Heart left ventricle (tissue), 16 donors: ENCODE measurements at regions not wholly inside any gene's neighbourhood (a gene's known extent, or its start where the extent isn't known, plus 50 kb on each side); places are given as distances from the start of the nearest gene placed in this dataset.

Source experiments
- ATAC-seq, 4 donors: fragments of 200-7000 bp; cut with Tn5 transposase; one replicate each; pipeline ENCODE4 v1.9.1; 2020 to 2022; ENCODE audit warnings: moderate library complexity in 4 of 4, mild to moderate bottlenecking in 3 of 4, moderate number of reproducible peaks in 1 of 4
- DNase-seq, 5 donors: peaks; one replicate each; pipeline ENCODE4 v3.0.0-alpha.2; 2020
- H3K27ac ChIP-seq, 12 donors: fragments of 200-600 bp; sonication (generic) in 4 of 12; one replicate each; pipeline versions ENCODE4 v1.5.0 to v1.8.0; 2016 to 2022; ENCODE audit warnings: mild to moderate bottlenecking in 2 of 12
- H3K27me3 ChIP-seq, 9 donors: fragments of 200-600 bp; sonication (generic) in 2 of 9; one replicate each; pipeline versions ENCODE4 v1.5.1 to v1.8.0; 2016 to 2022; ENCODE audit warnings: mild to moderate bottlenecking in 3 of 9
- H3K36me3 ChIP-seq, 9 donors: fragments of 200-600 bp; sonication (generic) in 2 of 9; one replicate each; pipeline versions ENCODE4 v1.5.0 to v1.8.0; 2018 to 2022; ENCODE audit warnings: mild to moderate bottlenecking in 2 of 9
- H3K4me1 ChIP-seq, 12 donors: fragments of 200-600 bp; sonication (generic) in 4 of 12; one replicate each; pipeline versions ENCODE4 v1.5.0 to v1.8.0; 2016 to 2022; ENCODE audit warnings: mild to moderate bottlenecking in 3 of 12
- H3K4me3 ChIP-seq, 12 donors: fragments of 200-600 bp; sonication (generic) in 4 of 12; one replicate each; pipeline versions ENCODE4 v1.5.0 to v1.8.0; 2017 to 2022; ENCODE audit warnings: mild to moderate bottlenecking in 9 of 12, moderate library complexity in 4 of 12
- H3K9me3 ChIP-seq, 12 donors: fragments of 200-600 bp; sonication (generic) in 4 of 12; one replicate each; pipeline versions ENCODE4 v1.5.0 to v1.8.0; 2016 to 2022; ENCODE audit warnings: mild to moderate bottlenecking in 1 of 12
- CTCF ChIP-seq, 12 donors: fragments of 200-600 bp; sonication (generic) in 4 of 12; IDR thresholded peaks; one replicate each; pipeline versions ENCODE4 v1.5.0 to v1.8.0; 2018 to 2022; ENCODE audit warnings: antibody characterized with exemption in 12 of 12, mild to moderate bottlenecking in 5 of 12
- POLR2A ChIP-seq, 2 donors: fragments of 450-650 bp; IDR thresholded peaks; one replicate each; pipeline ENCODE4 v1.6.1; 2017; ENCODE audit warnings: antibody characterized with exemption in 2 of 2, mild to moderate bottlenecking in 2 of 2, moderate library complexity in 2 of 2
- WGBS, 4 donors: extraction: QIAGEN DNeasy Blood & Tissue Kit in 2 of 4; methylation state at CpG; one replicate each; pipeline versions ENCODE4 v1.1.5 to v1.1.7; 2013 to 2018; 5-methylcytosine and 5-hydroxymethylcytosine counted together
- intact Hi-C, 10 donors: fragments of 100-400 bp; cut with DNase I; formaldehyde crosslinking; loops; one replicate each; pipeline versions ENCODE4 v1.11.1 to v1.14.2; 2022
- donor health status: ischemic (EF 13 %, LVEDD 7.1; RV severe dilation, severe dysfunction).
- donor health status: healthy with polysubstance abuse.
- donor health status: DM: no; HTN: yes; CAD: no.
- donor health status: DM: no; HTN: no; CAD: no.
- donor health status: ischemic (EF 25% LVEDD 6.9; RV normal size, moderate dysfunction).
- donor health status: ischemic (EF 25% LVEDD 5.7; RV mildly dilated, moderate dysfunction).
- donor health status: healthy.
- donor health status: DM: yes; HTN: yes; CAD: no.
- donor health status: ischemic (EF 35%, LVEDD 5.7; RV mildly dilated, moderate dysfunction).
- donor health status: nonischemic (EF 11% LVEDD 7.7; RV severe dilation, severe dysfunction).
- donor health status: DM: yes; HTN: yes; CAD: no.
- donor health status: PGD.
- donor health status: ischemic (EF 29% LVEDD 5.4; RV normal size, mild dysfunction).
- donor health status: nonischemic (EF 23%, LVEDD 6.1; RV moderate dilation, normal function).

GRCh38 chr11:91822805-91823204 lies 401.8 kb upstream of the FAT3 start:
- no peaks in the 10 kb centered on the region for H3K36me3 ChIP-seq
- H3K9me3 ChIP-seq: no peaks in the 10 kb centered on the region
- H3K4me3 ChIP-seq: no peak overlapping the region
- H3K27me3 ChIP-seq: no peaks in the 10 kb centered on the region
- ATAC-seq (no peak), DNase-seq (no peak)
- no peaks in the 10 kb centered on the region for H3K4me1 ChIP-seq
- 92 to 94% (median 93%) methylated on average over 8 of the region's 8 CpGs for WGBS, 4 donors
- no peak overlapping the region for H3K27ac ChIP-seq
- TF ChIP-seq CTCF (IDR thresholded peaks at IDR 0.05) (no peak), POLR2A (IDR thresholded peaks at IDR 0.05) (no peak)
- intact Hi-C loops: loop anchor here in 1 of 10 donors (10.0 kb wide), 1 partner anchor 78 kb away; no protein-coding TSS in a partner anchor

- H3K9me3 ChIP-seq: no peaks in the 10 kb centered on the region
- no peak overlapping the region for H3K27ac ChIP-seq
- no peaks in the 10 kb centered on the region for H3K4me1 ChIP-seq
- ATAC-seq (no peak), DNase-seq (no peak)
- H3K27me3 ChIP-seq: no peaks in the 10 kb centered on the region
- no peaks in the 10 kb centered on the region for H3K36me3 ChIP-seq
- 92 to 96% (median 94%) methylated on average over 3 of the region's 3 CpGs for WGBS, 4 donors
- intact Hi-C loops: loop anchor here in 1 of 10 donors (10.0 kb wide), 1 partner anchor 76 kb away; no protein-coding TSS in a partner anchor
- TF ChIP-seq POLR2A (IDR thresholded peaks at IDR 0.05) (no peak), CTCF (IDR thresholded peaks at IDR 0.05) (no peak)
- no peak overlapping the region for H3K4me3 ChIP-seq
Measured at GRCh38 chr11:91820709-91821108, 403.9 kb upstream of the FAT3 start.

- intact Hi-C loops: loop anchor here in 1 of 10 donors (10.0 kb wide), 1 partner anchor 75 kb away; no protein-coding TSS in a partner anchor
- TF ChIP-seq CTCF (IDR thresholded peaks at IDR 0.05): no peak
- TF ChIP-seq POLR2A (IDR thresholded peaks at IDR 0.05): no peak
- no peaks in the 10 kb centered on the region for H3K27me3 ChIP-seq
- no peak overlapping the region for H3K27ac ChIP-seq
- no peak for DNase-seq
- no peaks in the 10 kb centered on the region for H3K4me1 ChIP-seq
- H3K4me3 ChIP-seq: no peak overlapping the region
- 54 to 85% (median 76%) methylated on average over 1 of the region's 1 CpG for WGBS, 4 donors
- no peak for ATAC-seq
- H3K36me3 ChIP-seq: no peaks in the 10 kb centered on the region
- no peaks in the 10 kb centered on the region for H3K9me3 ChIP-seq
Measured at GRCh38 chr11:91819777-91820176, 404.8 kb upstream of the FAT3 start.

- H3K4me3 ChIP-seq: no peak overlapping the region
- H3K27me3 ChIP-seq: no peaks in the 10 kb centered on the region
- ATAC-seq (no peak), DNase-seq (no peak)
- intact Hi-C loops: no loop called here
- WGBS, 4 donors: 79 to 88% (median 84%) methylated on average over 2 of the region's 2 CpGs
- H3K9me3 ChIP-seq: no peaks in the 10 kb centered on the region
- no peaks in the 10 kb centered on the region for H3K4me1 ChIP-seq
- H3K27ac ChIP-seq: no peak overlapping the region
- no peaks in the 10 kb centered on the region for H3K36me3 ChIP-seq
- TF ChIP-seq POLR2A (IDR thresholded peaks at IDR 0.05) (no peak), CTCF (IDR thresholded peaks at IDR 0.05) (no peak)
Measured at GRCh38 chr11:91819195-91819594, 405.4 kb upstream of the FAT3 start.
